ENCODE measurements at regions not wholly inside any gene's neighbourhood (a gene's known extent, or its start where the extent isn't known, plus 50 kb on each side); places are given as distances from the start of the nearest gene placed in this dataset.
"Not testable (repeated sequence)": the region's sequence is repeated elsewhere in the genome, so short reads cannot be mapped to it uniquely, and the experiment has no call there.

DNA sequence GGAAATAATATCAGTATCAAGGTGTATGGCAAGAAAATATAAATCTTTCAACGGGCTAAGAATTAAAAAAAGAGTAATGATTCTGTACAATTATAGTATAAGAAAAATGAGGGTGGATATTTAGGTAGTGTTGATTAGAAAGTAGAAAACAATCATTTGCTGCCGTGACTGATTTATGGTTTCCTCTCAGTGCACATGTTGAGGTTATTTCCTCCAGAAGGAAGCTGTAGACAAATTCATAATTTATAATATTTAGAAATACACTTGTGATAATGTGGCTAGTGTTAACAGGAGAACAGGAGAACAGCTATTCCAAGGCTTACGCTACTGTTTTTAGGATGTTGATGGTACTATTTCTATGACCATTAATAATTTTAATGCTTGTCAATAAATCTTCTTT, 153.4 kb downstream of the GOLGA6L6 start:
- POLR2A ChIA-PET; H3K27me3 Mint-ChIP-seq (ENCODE audit: insufficient read depth, unreplicated experiment); H3K9me3 Mint-ChIP-seq (ENCODE audit: unreplicated experiment); H3K4me1 ChIP-seq; CTCF ChIA-PET; H3K36me3 Mint-ChIP-seq (ENCODE audit: insufficient read depth, unreplicated experiment); H3K4me3 ChIP-seq (ENCODE audit: low read depth, low read length); H3K27ac Mint-ChIP-seq (ENCODE audit: unreplicated experiment); BruUV-seq (replicated peaks); DNase-seq; H3K4me3 Mint-ChIP-seq (ENCODE audit: unreplicated experiment); H3K36me3 ChIP-seq (ENCODE audit: control insufficient read depth, insufficient read depth, low read length); H3K9me3 ChIP-seq; H3K27me3 ChIP-seq (replicated peaks; ENCODE audit: control insufficient read depth, insufficient read depth, low read length); H3K4me1 Mint-ChIP-seq (ENCODE audit: low read depth, unreplicated experiment): not testable (repeated sequence)
- intact Hi-C loops (cut with micrococcal nuclease; ENCODE audit: unreplicated experiment), result loop anchor here (5.0 kb wide), 1 partner anchor 36 kb away; no protein-coding TSS in a partner anchor

DNA sequence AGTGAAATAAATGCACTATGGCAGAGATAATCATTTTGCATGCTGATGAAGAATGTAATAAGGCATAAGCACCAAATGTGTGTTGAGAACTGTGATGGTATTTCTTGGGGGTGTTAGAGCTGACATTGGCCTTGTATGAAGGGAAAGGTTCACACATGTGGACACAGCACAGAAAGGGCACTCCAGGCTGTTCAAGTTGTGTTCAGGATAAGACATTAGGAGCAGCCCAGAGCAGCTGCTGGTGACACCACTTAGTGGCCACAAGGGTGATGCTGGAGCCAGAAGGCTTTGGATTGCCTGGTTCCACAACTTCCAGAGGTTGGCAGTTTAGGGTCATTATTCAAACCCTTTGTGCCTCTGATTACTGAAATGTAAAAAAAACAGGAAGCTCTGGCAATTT, 155.4 kb downstream of the GOLGA6L6 start:
- DNase-seq, result no peak
- intact Hi-C loops (cut with micrococcal nuclease; ENCODE audit: unreplicated experiment), result loop anchor here (5.0 kb wide), 1 partner anchor 34 kb away; no protein-coding TSS in a partner anchor
- peaks cover 10% of the 10 kb centered on the region; the same call in 1 of the 2 replicates for H3K9me3 ChIP-seq
- H3K27me3 ChIP-seq (replicated peaks; ENCODE audit: control insufficient read depth, insufficient read depth, low read length), result no peaks in the 10 kb centered on the region
- no TSS peak for BruUV-seq (replicated peaks)
- Mint-ChIP-seq H3K4me3 (ENCODE audit: unreplicated experiment) (no peak overlapping the region), H3K27ac (ENCODE audit: unreplicated experiment) (no peak overlapping the region), H3K4me1 (ENCODE audit: low read depth, unreplicated experiment) (no peaks in the 10 kb centered on the region), H3K27me3 (ENCODE audit: insufficient read depth, unreplicated experiment) (no peaks in the 10 kb centered on the region), H3K9me3 (ENCODE audit: unreplicated experiment) (no peaks in the 10 kb centered on the region), H3K36me3 (ENCODE audit: insufficient read depth, unreplicated experiment) (no peaks in the 10 kb centered on the region)
- H3K36me3 ChIP-seq (ENCODE audit: control insufficient read depth, insufficient read depth, low read length), result no peaks in the 10 kb centered on the region
- POLR2A ChIA-PET, result no interaction called here
- no peaks in the 10 kb centered on the region for H3K4me1 ChIP-seq
- TF ChIP-seq, protein P1, sequence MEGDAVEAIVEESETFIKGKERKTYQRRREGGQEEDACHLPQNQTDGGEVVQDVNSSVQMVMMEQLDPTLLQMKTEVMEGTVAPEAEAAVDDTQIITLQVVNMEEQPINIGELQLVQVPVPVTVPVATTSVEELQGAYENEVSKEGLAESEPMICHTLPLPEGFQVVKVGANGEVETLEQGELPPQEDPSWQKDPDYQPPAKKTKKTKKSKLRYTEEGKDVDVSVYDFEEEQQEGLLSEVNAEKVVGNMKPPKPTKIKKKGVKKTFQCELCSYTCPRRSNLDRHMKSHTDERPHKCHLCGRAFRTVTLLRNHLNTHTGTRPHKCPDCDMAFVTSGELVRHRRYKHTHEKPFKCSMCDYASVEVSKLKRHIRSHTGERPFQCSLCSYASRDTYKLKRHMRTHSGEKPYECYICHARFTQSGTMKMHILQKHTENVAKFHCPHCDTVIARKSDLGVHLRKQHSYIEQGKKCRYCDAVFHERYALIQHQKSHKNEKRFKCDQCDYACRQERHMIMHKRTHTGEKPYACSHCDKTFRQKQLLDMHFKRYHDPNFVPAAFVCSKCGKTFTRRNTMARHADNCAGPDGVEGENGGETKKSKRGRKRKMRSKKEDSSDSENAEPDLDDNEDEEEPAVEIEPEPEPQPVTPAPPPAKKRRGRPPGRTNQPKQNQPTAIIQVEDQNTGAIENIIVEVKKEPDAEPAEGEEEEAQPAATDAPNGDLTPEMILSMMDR (IDR thresholded peaks at IDR 0.05; ENCODE audit: insufficient read depth in 1 of 2, low read depth in 1 of 2, low read length in 1 of 2, severe bottlenecking in 1 of 2, unreplicated experiment in 1 of 2), result peak in 1 of 2 experiments; percentile 17
- H3K4me3 ChIP-seq (ENCODE audit: low read depth, low read length), result no peak overlapping the region
- CTCF ChIA-PET, result no interaction called here

DNA sequence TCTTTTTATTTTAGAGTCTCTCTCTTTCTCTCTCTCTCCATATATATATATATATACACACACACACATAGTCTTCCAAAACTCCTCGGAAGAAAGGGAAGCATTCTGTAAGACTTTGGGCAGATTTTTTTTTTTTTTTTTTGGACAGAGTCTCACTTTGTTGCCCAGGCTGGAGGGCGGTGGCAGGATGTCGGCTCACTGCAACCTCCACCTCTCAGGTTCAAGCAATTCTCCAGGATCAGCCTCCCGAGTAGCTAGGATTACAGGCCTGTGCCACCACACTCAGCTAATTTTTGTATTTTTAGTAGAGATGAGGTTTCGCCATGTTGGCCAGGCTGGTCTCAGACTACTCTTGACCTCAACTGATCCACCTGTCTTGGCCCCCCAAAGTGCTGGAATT, 161.4 kb downstream of the GOLGA6L6 start:
- POLR2A ChIA-PET; H3K36me3 Mint-ChIP-seq (ENCODE audit: insufficient read depth, unreplicated experiment); H3K27ac Mint-ChIP-seq (ENCODE audit: unreplicated experiment); intact Hi-C loops (cut with micrococcal nuclease; ENCODE audit: unreplicated experiment); H3K9me3 ChIP-seq; H3K4me3 ChIP-seq (ENCODE audit: low read depth, low read length); DNase-seq; H3K4me1 Mint-ChIP-seq (ENCODE audit: low read depth, unreplicated experiment); H3K4me3 Mint-ChIP-seq (ENCODE audit: unreplicated experiment); H3K27me3 Mint-ChIP-seq (ENCODE audit: insufficient read depth, unreplicated experiment); H3K4me1 ChIP-seq; CTCF ChIA-PET; BruUV-seq (replicated peaks); H3K27me3 ChIP-seq (replicated peaks; ENCODE audit: control insufficient read depth, insufficient read depth, low read length); H3K36me3 ChIP-seq (ENCODE audit: control insufficient read depth, insufficient read depth, low read length); H3K9me3 Mint-ChIP-seq (ENCODE audit: unreplicated experiment): not testable (repeated sequence)

DNA sequence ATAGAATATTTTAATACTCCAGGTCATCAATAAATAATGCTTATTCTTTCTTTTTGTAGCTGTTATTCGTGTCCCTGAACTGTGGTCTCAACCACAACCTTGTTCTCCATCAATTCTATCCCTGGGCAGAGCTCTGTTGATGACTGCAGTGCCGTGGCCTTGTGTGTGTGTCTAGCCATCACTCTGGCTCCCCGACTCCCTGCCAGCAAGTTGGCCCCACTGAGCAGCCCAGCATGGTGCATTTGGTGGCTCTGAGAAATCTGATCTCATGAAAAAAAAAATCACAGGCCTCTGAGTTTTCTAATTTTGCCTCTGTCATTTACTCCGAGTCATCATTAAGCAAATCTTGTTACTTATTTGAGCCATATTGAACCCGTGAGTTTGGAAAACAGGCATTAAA, 164.7 kb downstream of the GOLGA6L6 start:
- CTCF ChIA-PET, result no interaction called here
- TF ChIP-seq, protein P1 (IDR thresholded peaks at IDR 0.05; ENCODE audit: insufficient read depth in 1 of 2, low read depth in 1 of 2, low read length in 1 of 2, severe bottlenecking in 1 of 2, unreplicated experiment in 1 of 2), result no peak
- Mint-ChIP-seq H3K27ac (ENCODE audit: unreplicated experiment) (no peak overlapping the region), H3K27me3 (ENCODE audit: insufficient read depth, unreplicated experiment) (no peaks in the 10 kb centered on the region), H3K4me1 (ENCODE audit: low read depth, unreplicated experiment) (no peaks in the 10 kb centered on the region), H3K9me3 (ENCODE audit: unreplicated experiment) (no peaks in the 10 kb centered on the region), H3K4me3 (ENCODE audit: unreplicated experiment) (no peak overlapping the region), H3K36me3 (ENCODE audit: insufficient read depth, unreplicated experiment) (no peaks in the 10 kb centered on the region)
- Histone ChIP-seq H3K9me3 (no peaks in the 10 kb centered on the region), H3K27me3 (replicated peaks; ENCODE audit: control insufficient read depth, insufficient read depth, low read length) (no peaks in the 10 kb centered on the region), H3K4me1 (no peaks in the 10 kb centered on the region), H3K36me3 (ENCODE audit: control insufficient read depth, insufficient read depth, low read length) (no peaks in the 10 kb centered on the region), H3K4me3 (ENCODE audit: low read depth, low read length) (no peak overlapping the region)
- BruUV-seq (replicated peaks), result no TSS peak
- intact Hi-C loops (cut with micrococcal nuclease; ENCODE audit: unreplicated experiment), result no loop called here
- no peak for DNase-seq
- POLR2A ChIA-PET, result no interaction called here

DNA sequence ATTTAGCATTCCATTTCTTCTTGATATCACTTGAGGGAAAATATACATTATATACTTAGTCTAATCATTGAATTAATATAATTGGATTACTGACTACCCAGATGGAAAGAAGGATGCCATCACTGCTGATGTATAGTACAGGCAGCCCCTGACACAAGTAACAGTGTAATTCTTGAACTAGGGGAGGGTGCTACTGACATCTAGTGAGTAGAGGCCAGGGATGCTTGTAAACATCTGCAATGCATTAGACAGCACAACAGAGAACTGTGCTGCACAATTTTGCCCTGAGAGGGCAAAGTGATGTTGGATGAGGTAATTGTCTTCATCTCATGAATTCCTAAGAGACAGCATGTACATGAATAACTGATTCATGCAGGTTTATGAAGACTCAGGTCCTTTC, 169.2 kb downstream of the GOLGA6L6 start:
- H3K27me3 ChIP-seq (replicated peaks; ENCODE audit: control insufficient read depth, insufficient read depth, low read length); POLR2A ChIA-PET; H3K4me1 ChIP-seq; H3K36me3 ChIP-seq (ENCODE audit: control insufficient read depth, insufficient read depth, low read length); BruUV-seq (replicated peaks); H3K4me1 Mint-ChIP-seq (ENCODE audit: low read depth, unreplicated experiment); DNase-seq; H3K27me3 Mint-ChIP-seq (ENCODE audit: insufficient read depth, unreplicated experiment); H3K4me3 ChIP-seq (ENCODE audit: low read depth, low read length); H3K9me3 Mint-ChIP-seq (ENCODE audit: unreplicated experiment); H3K27ac Mint-ChIP-seq (ENCODE audit: unreplicated experiment); H3K9me3 ChIP-seq; H3K36me3 Mint-ChIP-seq (ENCODE audit: insufficient read depth, unreplicated experiment); CTCF ChIA-PET; H3K4me3 Mint-ChIP-seq (ENCODE audit: unreplicated experiment): not testable (repeated sequence)
- intact Hi-C loops (cut with micrococcal nuclease; ENCODE audit: unreplicated experiment), result loop anchor here (1.0 kb wide), 1 partner anchor 12 kb away; no protein-coding TSS in a partner anchor
